Gastrocnemius medialis (tissue), 4 donors: ENCODE measurements at regions not wholly inside any gene's neighbourhood (a gene's known extent, or its start where the extent isn't known, plus 50 kb on each side); places are given as distances from the start of the nearest gene placed in this dataset.

ENCODE experiments used
- ATAC-seq, 2 donors: fragments of 150-250 bp; one replicate each; pipeline ENCODE4 v1.9.1; 2016
- DNase-seq, 2 donors: peaks; one replicate each; pipeline ENCODE4 v3.0.0-alpha.2; 2019
- H3K27ac ChIP-seq, 4 donors: fragments of 200-600 bp; sonication (generic); 1 replicate in 1 of 4; 2 replicates in 3 of 4; pipeline ENCODE4 v1.5.1; 2016 to 2018; ENCODE audit warnings: mild to moderate bottlenecking in 2 of 4, moderate library complexity in 1 of 4
- H3K27me3 ChIP-seq, 3 donors: fragments of 200-600 bp; sonication (generic) in 2 of 3; 1 replicate in 1 of 3; 2 replicates in 2 of 3; pipeline versions ENCODE4 v1.5.1 to v1.6.0; 2016 to 2019; ENCODE audit warnings: mild to moderate bottlenecking in 1 of 3, moderate library complexity in 1 of 3
- H3K36me3 ChIP-seq, 2 donors: fragments of 200-600 bp; sonication (generic) in 1 of 2; one replicate each; pipeline ENCODE4 v1.5.1; 2017 to 2018
- H3K4me1 ChIP-seq, 2 donors: fragments of 200-600 bp; sonication (generic) in 1 of 2; one replicate each; pipeline ENCODE4 v1.5.1; 2016 to 2017; ENCODE audit warnings: mild to moderate bottlenecking in 2 of 2
- H3K4me3 ChIP-seq, 4 donors: fragments of 200-600 bp; sonication (generic) in 3 of 4; 1 replicate in 1 of 4; 2 replicates in 3 of 4; pipeline ENCODE4 v1.5.1; 2016 to 2019; ENCODE audit warnings: mild to moderate bottlenecking in 2 of 4
- H3K9me3 ChIP-seq, 3 donors: fragments of 200-600 bp; sonication (generic) in 2 of 3; 1 replicate in 1 of 3; 2 replicates in 2 of 3; pipeline ENCODE4 v1.5.1; 2016 to 2019
- POLR2A ChIP-seq, 2 donors: fragments of 450-650 bp; IDR thresholded peaks; one replicate each; pipeline ENCODE4 v1.6.1; 2017; ENCODE audit warnings: antibody characterized with exemption in 2 of 2, mild to moderate bottlenecking in 2 of 2, moderate library complexity in 2 of 2
- in situ Hi-C, 4 donors: fragments of 200-750 bp; cut with MboI; loops; one replicate each; pipeline versions ENCODE4 v1.15.0 to v1.8.0; 2017; ENCODE audit warnings: low sequenced_read_pairs in 4 of 4
- intact Hi-C: fragments of 100-400 bp; cut with DNase I; formaldehyde crosslinking; loops from one replicate; pipeline ENCODE4 v1.15.1; 2023; ENCODE audit warnings: low total_unique reads
- TF ChIP-seq, protein P1 (sequence below), 5 experiments: fragments of 450-650 bp in 3 of 5; fragments of 200-600 bp in 2 of 5; sonication (generic) in 2 of 5; IDR thresholded peaks in 4 of 5; conservative IDR thresholded peaks in 1 of 5; 1 replicate in 4 of 5; 2 replicates in 1 of 5; pipeline ENCODE4 v1.5.1; 2016 to 2019; ENCODE audit warnings: antibody characterized with exemption in 5 of 5, mild to moderate bottlenecking in 3 of 5, moderate library complexity in 3 of 5

DNA sequence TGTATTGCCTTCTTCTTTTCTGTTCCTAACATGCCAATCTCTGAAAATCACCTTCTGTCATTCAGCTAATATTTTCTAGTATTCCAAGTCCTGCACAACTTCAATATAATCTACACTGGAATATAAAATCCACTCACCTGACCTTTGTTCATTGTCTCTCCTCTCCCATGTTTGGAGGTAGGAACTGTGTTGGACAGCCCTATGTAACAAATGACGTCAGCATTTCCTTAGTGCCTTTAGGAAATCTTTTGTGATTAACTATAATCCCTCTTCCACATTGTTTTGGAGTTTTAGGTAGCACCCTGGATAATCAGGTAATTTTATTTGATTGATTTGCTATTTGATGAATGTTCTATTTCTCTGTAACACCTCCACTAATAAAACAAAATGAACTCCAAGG is 814.8 kb upstream of the PRKX start:
- H3K4me3 ChIP-seq = no peak overlapping the region
- in situ Hi-C loops = no loop called here

DNA sequence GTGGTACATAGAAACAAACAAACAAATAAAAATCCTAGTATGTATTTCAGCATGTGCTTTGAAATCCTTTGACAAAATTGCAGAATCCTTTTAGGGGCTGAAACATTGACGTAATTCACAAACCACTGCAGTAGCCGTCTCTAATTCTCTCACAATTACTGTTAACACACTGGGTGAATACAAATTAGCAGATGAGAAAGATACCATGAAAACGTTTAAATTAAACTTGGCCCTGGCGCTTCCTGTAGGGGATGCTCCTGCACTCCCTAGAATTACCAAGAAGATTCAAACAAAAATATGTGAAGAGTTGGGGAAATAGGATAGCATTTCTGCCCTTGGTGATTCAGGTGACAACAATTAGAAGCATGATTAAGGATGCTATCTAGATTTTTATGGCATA is 772.5 kb upstream of the PRKX start:
- intact Hi-C loops (no loop called here), in situ Hi-C loops (no loop called here)
- DNase-seq = no peak
- H3K27ac ChIP-seq = no peak overlapping the region
- no peaks in the 10 kb centered on the region for H3K9me3 ChIP-seq
- no peaks in the 10 kb centered on the region for H3K27me3 ChIP-seq
- H3K4me3 ChIP-seq = no peak overlapping the region
- no peaks in the 10 kb centered on the region for H3K36me3 ChIP-seq
- TF ChIP-seq, protein P1, sequence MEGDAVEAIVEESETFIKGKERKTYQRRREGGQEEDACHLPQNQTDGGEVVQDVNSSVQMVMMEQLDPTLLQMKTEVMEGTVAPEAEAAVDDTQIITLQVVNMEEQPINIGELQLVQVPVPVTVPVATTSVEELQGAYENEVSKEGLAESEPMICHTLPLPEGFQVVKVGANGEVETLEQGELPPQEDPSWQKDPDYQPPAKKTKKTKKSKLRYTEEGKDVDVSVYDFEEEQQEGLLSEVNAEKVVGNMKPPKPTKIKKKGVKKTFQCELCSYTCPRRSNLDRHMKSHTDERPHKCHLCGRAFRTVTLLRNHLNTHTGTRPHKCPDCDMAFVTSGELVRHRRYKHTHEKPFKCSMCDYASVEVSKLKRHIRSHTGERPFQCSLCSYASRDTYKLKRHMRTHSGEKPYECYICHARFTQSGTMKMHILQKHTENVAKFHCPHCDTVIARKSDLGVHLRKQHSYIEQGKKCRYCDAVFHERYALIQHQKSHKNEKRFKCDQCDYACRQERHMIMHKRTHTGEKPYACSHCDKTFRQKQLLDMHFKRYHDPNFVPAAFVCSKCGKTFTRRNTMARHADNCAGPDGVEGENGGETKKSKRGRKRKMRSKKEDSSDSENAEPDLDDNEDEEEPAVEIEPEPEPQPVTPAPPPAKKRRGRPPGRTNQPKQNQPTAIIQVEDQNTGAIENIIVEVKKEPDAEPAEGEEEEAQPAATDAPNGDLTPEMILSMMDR (IDR thresholded peaks at IDR 0.05 in 4 of 5, conservative IDR thresholded peaks at IDR 0.05 in 1 of 5) = no peak
- TF ChIP-seq POLR2A (IDR thresholded peaks at IDR 0.05) = no peak
- no peaks in the 10 kb centered on the region for H3K4me1 ChIP-seq
- ATAC-seq = no peak

More for the DNA sequence above, 814.8 kb upstream of the PRKX start:
- no peaks in the 10 kb centered on the region for H3K9me3 ChIP-seq
- no peaks in the 10 kb centered on the region for H3K36me3 ChIP-seq
- H3K27me3 ChIP-seq = no peaks in the 10 kb centered on the region
- intact Hi-C loops = no loop called here
- no peaks in the 10 kb centered on the region for H3K4me1 ChIP-seq
- no peak for DNase-seq
- ATAC-seq = no peak
- H3K27ac ChIP-seq = no peak overlapping the region
- TF ChIP-seq, protein P1 (IDR thresholded peaks at IDR 0.05 in 4 of 5, conservative IDR thresholded peaks at IDR 0.05 in 1 of 5) = no peak
- no peak for TF ChIP-seq POLR2A (IDR thresholded peaks at IDR 0.05)

DNA sequence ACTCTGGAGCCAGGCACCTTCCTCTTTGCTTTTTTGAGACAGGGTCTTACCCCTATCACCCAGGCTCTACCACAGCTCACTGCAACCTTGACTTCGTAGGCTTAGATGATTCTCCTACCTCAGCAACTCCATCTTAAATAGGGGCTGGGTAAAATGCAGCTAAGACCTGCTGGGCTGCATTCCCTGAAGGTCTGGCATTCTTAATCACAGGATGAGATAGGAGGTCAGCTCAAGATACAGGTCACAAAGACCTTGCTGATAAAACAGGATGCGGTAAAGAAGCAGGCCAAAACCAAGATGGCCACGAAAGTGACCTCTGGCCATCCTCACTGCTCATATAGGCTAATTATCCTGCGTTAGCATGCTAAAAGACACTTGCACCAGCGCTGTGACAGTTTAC is 770.8 kb upstream of the PRKX start:
- DNase-seq (no peak), ATAC-seq (no peak)
- no peaks in the 10 kb centered on the region for H3K36me3 ChIP-seq
- no peak overlapping the region for H3K4me3 ChIP-seq
- TF ChIP-seq, protein P1 (IDR thresholded peaks at IDR 0.05 in 4 of 5, conservative IDR thresholded peaks at IDR 0.05 in 1 of 5) = no peak
- no peak for TF ChIP-seq POLR2A (IDR thresholded peaks at IDR 0.05)
- intact Hi-C loops = no loop called here
- no peaks in the 10 kb centered on the region for H3K4me1 ChIP-seq
- H3K27me3 ChIP-seq = no peaks in the 10 kb centered on the region
- H3K27ac ChIP-seq = no peak overlapping the region
- in situ Hi-C loops = no loop called here
- H3K9me3 ChIP-seq = no peaks in the 10 kb centered on the region

DNA sequence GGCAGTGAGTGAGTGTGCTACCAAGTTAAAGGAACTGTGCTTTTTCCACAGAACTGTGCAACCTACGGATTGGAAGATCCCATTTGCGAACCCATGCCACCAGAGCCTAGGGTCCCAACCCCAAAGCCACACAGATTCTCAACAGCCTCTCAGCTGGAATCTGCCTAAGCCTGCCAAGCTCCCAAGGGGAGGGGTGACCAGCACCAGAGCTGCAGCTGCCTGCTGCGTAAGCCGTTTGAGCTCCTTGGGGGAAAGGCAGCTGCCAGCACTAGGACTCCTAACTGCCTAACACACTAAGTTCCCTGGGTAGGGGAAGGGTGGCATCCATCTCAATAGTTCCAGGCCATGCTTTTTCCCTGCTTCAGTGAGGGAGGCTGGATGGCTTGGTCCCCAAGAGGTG is 738.1 kb upstream of the PRKX start:
- Histone ChIP-seq H3K27me3 (no peaks in the 10 kb centered on the region), H3K36me3 (no peaks in the 10 kb centered on the region), H3K4me1 (no peaks in the 10 kb centered on the region), H3K9me3 (no peaks in the 10 kb centered on the region), H3K4me3 (no peak overlapping the region), H3K27ac (no peak overlapping the region)
- intact Hi-C loops (no loop called here), in situ Hi-C loops (no loop called here)
- no peak for DNase-seq
- no peak for ATAC-seq
- TF ChIP-seq, protein P1 (IDR thresholded peaks at IDR 0.05 in 4 of 5, conservative IDR thresholded peaks at IDR 0.05 in 1 of 5) = no peak
- no peak for TF ChIP-seq POLR2A (IDR thresholded peaks at IDR 0.05)

DNA sequence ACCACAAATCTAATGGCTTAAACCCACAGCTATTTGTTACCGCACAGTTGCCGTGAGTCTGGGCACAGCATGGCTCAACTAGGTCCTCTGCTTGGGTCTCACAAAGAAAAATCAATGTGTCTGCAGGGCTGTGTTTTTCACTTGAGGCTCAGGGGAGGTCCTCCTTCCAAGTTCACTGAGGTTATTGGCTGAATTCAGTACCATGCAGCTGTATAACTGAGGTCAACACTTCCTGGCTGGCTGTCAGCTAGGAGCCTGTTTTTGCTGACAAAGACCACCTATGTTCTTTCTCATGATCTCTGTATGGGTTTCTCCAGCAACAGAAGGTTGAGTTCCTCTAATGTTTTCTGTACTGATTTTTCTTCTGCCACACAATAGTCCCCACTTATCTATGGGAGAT is 736.7 kb upstream of the PRKX start:
- no peak overlapping the region for H3K27ac ChIP-seq
- no peak for TF ChIP-seq POLR2A (IDR thresholded peaks at IDR 0.05)
- TF ChIP-seq, protein P1 (IDR thresholded peaks at IDR 0.05 in 4 of 5, conservative IDR thresholded peaks at IDR 0.05 in 1 of 5) = no peak
- no peaks in the 10 kb centered on the region for H3K27me3 ChIP-seq
- DNase-seq = no peak
- intact Hi-C loops = no loop called here
- no peak overlapping the region for H3K4me3 ChIP-seq
- no peak for ATAC-seq
- in situ Hi-C loops = no loop called here
- no peaks in the 10 kb centered on the region for H3K36me3 ChIP-seq
- no peaks in the 10 kb centered on the region for H3K4me1 ChIP-seq
- H3K9me3 ChIP-seq = no peaks in the 10 kb centered on the region
